ENCODE measurements at regions not wholly inside any gene's neighbourhood (a gene's known extent, or its start where the extent isn't known, plus 50 kb on each side); places are given as distances from the start of the nearest gene placed in this dataset.
"Not testable (repeated sequence)": the region's sequence is repeated elsewhere in the genome, so short reads cannot be mapped to it uniquely, and the experiment has no call there.

DNA sequence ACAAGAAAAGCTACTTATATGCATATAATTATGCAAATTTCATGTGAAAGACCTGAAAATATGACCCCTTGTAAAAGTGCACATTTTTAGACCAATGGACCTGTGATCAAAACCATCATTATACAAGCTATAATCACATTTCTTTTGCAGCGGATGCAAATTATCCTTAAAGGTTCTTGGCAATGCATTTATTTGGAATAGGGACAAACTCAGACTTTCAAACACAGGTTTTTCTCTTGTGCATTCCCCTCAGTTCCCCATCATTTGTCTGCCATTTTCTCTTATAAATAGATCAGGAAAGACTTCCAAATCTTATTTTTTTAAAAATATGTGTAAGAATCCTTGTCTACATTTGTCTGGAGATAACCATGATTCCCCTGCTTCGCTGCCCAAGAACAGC, 954.2 kb upstream of the NRXN1 start:
- DNase-seq, result no peak

DNA sequence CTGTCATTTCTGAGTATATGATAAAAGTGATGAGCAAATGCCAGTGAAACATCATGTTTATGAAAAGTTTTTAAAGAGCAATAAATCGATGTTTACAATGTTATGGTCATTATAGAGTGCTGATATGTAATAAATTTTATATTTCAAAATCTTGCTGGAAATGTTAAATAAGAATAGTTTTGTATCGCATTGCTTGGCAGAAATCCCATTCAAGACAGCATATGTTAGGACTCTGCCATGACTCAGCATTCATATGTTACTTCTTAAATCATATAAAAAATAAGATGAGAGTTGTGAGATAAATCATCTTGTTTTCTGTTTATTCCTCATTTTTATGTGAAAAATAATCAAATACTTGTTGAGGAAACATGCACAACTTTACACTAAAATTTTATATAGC, 949.9 kb upstream of the NRXN1 start:
- DNase-seq, result no peak

DNA sequence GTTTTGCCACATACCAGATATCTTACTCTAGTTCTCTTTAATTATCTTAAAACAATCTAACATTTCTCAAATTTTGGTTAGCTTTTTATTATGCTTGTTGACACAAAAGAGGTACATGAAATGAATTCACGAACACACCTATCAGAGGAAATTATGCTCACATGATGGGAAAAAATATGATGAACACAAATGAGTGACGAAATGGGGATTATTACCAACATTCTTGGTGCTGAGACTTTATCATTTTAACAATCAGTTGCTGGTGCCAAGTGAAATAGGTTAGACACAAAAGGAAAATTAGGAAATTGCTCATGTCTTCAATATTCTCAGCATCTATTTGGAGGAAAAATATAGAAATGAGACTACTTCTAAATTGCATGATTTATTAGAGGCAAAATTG, 944.7 kb upstream of the NRXN1 start:
- DNase-seq, result no peak

DNA sequence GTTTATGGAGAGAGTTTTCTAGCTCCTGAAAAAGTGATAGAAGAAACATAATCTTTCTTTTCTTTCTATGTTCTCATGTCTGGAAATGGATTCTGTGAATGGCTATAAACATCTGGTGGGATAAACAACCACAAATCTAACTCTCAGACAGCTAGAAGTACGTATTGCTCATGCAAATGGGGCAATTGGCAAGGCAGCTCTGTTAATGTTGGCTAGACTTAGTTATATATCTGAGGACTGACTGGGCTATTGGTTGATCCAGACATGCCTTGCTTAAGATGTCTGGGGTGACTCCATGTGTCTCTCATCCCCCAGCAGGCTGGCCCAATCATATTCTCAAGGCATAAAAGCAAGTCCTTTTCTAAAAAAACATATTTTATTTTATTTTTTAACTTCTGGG, 939.2 kb upstream of the NRXN1 start:
- no peak for DNase-seq

DNA sequence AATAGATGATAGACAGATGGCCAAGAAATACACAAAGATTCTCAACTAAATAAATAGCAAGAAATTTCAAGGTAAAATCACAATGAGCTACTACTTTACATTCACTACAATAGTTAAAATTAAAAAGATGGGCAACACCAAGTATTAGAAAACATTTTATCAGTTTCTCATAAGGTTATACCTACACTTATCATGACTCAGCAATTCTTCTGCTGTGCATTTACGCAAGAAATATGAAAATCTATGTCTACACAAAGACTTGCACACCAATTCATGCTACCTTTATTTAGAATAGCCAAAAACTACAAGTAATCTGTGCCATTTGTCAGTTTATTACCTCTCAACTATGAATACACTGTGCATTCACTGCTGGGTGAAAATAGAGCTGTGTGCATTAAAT, 937.4 kb upstream of the NRXN1 start:
- DNase-seq, result no peak

DNA sequence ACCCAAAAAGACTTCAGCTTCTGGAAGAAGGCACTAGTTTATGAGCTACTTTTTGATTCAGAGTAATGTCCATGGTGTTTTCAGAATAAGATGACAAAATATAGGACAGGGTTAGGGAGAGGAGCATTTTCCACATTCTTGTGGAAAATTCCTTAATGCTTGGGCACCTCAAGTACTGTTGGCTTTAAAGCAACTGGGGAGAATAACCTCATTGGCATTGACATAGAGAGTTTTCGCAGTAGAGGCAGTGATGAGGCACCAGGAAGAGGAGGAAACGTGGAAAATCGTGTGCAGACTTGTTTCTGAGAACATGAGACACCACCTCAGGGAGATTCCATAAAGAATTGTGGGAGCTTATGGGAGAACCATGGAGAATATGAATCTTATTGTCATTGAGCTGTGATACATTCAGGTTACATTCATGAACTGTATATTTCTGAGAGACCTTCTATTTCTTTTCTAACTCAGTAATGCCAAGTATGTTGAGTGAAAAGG, 929.0 kb upstream of the NRXN1 start:
- no peak for DNase-seq

DNA sequence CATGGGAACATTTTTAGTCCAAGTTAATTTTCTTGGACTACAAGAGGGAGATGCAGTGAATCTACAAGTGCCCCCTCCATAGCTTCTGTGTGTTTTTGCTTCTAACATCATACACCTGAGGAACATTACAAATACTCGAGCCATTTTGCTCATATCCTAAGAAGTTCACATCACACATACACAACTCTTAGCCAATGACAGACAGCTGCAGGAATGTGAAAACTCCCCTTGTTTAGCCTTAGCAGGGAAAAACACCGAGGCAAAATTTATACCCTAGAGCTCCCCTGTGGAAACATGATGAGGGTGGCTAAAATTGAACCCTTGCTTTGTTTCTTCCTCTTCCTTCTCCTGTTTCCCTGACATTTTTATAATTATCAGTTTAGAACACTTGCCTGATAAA, 928.3 kb upstream of the NRXN1 start:
- DNase-seq, result no peak

DNA sequence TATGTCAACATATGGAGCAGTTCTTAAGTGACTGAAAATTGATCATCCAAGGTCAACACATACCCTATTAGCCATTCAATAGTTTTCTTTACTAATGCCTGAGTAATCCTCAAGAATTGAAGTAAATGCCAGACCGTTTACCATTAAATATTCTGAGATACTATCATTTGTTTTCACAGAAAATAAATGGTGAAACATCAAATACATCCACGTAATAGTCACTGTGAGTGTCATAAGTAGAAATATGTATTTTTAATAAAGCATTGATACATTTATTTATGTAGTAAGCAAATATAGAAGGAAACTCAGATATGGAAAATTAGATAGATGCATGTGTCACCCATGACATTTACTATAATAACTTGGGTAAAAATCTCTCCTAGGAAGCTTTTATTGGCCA, 927.8 kb upstream of the NRXN1 start:
- DNase-seq, result no peak

DNA sequence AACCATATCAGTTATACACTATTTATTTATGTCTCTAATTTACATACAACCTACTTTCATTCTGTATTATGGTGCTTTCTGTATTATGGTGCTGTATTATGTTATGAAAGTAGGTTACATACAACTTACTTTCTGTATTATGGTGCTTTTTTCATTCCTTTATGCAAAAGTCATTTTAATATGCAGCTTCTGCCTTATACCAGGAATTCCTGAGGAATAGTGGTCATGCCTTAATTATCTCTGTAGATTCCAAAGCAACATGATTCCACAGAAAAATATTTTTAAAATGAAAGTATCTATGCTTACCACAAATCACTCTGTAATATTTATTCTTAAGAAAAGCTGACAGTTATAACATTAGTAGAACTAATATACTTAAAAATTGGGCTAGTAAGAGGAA, 922.0 kb upstream of the NRXN1 start:
- DNase-seq, result no peak

DNA sequence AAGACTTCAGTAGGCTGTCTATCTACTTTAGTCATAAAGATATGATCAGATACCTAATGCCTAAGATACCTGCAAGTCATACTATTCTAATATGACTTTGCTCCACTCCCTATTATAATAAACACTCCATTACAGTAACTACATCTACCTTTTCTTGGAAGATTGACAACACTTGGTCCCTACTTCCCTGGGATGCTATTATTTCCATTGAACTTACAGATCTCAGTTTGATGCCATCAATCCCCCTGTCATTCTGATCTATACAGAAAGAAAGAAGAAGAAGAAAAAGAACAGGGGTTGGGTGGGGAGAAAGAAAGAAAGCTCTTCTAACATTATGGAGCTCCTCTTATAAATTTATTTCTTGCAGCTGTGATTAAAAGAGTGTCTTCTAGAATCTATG, 889.1 kb upstream of the NRXN1 start:
- no peak for DNase-seq

DNA sequence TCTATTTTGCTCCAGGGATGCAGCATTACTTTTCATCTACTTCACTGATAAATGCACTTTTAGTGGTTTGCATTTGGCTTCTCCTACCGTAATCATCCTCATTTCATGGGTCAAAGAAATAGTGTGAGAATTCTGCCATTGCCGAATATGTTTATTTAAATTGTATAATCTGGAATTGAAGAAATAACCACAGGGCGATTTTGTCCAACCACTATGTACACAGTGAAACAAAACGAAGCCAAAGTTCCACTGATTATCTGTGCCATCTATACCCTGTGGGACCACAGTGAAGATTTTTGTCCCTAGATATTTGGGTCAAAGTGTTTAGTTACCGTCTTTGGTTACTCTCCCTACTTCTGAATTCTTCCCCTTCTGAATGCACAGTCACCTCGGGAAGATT, 888.6 kb upstream of the NRXN1 start:
- DNase-seq, result no peak

DNA sequence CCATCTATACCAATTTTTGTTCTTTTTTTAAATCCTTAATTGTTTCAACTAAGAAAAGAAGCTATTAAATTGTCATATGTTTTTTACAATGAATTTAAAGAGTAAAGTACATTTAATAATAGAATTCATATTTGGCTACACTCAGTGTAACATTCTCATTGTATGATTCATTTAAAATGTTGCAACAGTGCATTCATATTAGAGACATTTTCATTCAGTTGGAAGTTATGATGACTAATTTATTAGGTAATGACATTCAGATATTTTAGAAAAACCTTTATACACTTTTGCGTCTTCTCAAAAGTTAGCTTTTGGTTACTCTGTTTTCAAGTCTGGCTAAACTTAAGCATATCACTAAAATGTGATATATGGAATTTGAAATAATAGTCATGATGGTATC, 887.5 kb upstream of the NRXN1 start:
- DNase-seq, result no peak

DNA sequence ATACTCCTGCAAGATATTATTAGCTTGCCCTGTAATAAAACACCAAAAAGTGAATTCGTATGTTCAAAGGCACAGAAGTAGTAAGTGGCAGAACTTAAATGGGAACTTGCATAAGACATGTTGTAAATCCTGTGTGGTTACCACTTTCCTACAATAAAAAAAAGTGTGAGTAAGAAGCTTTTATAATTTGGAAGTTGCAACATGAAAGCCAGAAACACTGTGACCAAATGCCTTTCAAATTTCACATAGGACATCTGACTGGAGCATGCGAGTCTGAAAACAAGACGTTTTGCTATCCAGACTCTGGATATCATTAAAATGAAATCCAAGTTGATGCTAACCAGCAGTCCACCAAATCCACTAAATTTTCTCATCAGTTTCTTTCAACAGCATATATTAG, 886.2 kb upstream of the NRXN1 start:
- no peak for DNase-seq

DNA sequence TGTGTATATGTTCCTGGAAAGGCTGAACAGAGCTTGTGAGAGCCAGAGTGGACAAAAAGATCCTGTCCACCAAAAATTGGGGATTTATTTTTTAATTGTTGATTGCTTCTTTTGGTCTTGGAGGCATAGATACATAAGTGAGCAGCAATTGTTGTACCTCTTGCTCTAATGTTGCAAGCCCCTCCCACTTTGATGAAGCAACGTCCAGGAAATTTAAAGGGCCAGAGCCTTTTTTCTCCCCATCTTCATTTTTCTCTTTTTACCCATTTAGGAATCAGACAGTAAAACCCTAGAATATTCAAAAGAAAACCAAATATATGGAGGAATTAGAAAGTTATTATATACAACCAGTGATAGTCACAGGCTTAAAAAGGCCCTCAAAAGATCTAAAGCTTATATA, 871.8 kb upstream of the NRXN1 start:
- DNase-seq, result no peak

DNA sequence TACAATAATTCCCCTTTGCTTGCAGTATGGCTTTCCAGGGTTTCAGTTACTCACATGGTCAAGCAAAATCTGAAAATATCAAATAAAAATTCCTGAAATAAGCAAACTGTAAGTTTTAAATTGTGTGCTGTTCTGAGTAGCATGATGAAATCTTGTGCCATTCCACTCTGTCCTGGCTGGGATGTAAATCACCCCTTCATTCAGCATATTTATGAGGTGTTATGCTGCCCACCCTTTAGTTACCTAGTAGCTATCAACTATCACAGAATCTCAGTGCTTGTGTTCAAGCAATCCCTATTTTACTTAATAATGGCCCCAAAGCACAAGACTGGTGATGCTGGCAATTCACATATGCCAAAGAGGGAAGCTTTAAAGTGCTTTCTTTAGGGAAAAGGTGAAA, 867.7 kb upstream of the NRXN1 start:
- DNase-seq, result no peak

DNA sequence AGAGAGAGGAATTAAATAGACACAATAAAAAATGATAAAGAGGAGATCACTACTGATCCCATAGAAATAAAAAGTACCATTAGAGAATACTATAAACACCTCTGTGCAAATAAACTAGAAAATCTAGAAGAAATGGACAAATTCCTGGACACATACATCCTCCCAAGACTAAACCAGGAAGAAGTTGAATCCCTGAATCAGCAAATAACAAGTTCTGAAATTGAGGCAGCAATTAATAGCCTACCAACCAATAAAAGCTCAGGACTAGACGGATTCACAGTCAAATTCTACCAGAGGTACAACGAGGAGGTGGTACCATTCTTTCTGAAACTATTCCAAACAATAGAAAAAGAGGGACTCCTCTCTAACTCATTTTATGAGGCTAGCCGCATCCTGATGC, 862.7 kb upstream of the NRXN1 start:
- not testable (repeated sequence) for DNase-seq

DNA sequence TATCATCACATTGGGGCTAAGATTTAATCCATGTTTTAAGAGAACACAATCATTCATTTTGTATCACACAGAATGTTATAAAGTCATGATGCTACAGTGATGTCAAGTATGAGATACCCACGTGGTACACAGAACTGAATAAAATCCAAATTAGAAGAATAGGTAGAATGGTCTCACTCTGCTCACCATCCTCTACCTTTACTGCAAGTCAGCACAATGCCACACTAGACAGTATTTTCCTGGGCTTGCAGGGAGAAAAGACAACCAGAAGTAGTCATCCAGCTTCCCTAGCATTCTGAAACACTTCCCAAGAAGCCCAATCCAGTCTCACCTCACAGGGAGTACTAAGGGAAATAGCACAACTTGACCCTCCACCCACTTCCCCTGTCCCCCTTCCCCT, 856.2 kb upstream of the NRXN1 start:
- DNase-seq, result no peak

DNA sequence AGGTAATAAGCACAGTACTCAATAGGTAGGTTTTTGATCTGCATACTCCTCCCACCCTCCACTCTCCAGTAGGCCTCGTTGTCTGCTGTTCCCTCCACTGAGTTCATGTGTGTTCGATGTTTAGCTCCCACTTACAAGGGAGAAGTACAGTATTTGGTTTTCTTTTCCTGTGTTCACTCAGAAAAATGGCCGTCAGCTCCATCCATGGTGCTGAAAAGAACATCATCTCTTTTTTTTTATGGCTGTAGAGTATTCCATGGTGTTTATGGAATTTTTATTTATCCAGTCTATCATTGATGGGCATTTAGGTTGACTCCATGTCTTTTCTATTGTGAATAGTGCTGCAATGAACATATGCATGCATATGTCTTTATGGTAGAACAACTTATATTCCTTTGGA, 849.7 kb upstream of the NRXN1 start:
- no peak for DNase-seq

DNA sequence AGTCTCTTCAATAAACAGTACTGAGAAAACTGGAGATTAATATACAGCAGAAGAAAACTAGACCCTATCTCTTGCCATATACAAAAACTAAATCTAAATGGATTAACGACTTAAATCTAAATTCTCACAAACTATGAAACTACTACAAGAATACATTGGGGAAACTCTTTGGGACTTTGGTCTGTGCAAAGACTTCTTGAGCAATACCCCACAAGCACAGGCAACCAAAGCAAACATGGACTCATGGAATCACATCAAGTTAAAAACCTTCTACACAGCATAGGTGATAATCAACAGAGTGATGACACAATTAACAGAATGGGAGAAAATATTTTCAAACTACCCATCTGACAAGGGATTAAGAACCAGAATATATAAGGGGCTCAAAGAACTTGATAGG, 848.2 kb upstream of the NRXN1 start:
- DNase-seq, result no peak

DNA sequence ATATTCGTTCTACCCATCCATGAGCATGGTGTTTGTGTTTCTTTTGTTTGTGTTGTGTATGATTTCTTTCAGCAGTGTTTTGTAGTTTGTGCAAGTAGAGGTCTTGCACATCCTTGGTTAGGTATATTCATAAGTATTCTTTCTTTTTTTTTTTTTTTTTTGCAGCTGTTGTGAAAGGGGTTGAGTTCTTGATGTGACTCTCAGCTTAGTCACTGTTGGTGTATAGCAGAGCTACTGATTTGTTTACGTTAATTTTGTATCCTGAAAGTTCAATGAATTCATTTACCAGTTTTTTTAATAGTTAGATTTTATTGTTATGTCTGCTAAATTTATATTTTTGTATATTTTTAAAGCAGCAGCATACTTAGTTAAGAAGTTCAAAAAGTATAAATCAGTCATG, 834.4 kb upstream of the NRXN1 start:
- no peak for DNase-seq

DNA sequence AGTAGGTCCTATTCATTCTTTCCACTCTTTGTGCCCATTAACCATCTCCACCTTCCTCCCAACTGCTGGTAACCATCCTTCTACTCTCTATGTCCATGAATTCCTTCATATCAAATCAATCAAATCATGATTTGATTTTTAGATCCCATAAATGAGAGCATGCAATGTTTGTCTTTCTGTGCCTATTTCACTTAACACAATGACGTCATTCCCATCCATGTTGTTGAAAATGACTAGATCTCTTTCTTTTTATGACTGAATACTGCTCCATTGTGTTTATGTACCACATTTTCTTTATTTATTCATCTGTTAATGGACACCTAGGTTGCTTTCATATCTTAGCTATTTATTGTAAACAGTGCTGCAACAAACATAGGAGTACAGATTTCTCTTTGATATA, 827.3 kb upstream of the NRXN1 start:
- no peak for DNase-seq

DNA sequence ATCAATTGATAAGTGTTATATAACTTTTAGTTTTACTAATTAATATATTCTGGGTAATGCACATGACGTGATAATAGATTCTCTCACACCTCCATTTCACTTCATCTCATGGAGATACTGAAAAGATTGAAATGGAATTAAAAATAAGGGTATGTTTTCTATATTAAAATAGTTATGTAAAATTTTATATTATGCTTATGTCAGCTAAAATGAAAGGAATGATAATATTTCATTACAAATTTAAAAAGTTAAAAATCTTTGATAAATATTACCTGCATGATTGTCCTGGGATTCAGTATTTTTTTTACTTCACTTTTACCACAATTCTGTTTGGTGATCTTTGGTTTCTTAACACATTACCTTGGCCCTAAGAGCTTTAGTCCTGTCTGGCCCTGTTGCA, 823.8 kb upstream of the NRXN1 start:
- no peak for DNase-seq

DNA sequence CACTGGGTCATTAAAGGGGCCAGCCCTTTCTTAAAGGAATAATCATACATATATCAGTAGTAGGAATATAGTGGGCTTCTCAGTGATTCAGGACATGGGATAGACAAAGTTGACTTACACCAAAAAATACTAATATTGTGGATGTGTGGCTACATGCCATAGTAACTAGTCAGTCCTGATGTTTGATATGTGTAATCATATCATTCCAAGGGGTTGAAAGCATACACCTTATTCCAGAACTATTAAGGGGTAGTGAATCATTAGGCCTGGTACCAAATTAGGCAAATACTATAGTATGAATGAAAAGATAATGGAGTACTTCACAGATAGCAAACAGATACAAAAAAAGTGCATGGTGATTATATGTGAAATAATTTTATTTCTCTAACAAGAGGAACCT, 814.9 kb upstream of the NRXN1 start:
- DNase-seq, result no peak

DNA sequence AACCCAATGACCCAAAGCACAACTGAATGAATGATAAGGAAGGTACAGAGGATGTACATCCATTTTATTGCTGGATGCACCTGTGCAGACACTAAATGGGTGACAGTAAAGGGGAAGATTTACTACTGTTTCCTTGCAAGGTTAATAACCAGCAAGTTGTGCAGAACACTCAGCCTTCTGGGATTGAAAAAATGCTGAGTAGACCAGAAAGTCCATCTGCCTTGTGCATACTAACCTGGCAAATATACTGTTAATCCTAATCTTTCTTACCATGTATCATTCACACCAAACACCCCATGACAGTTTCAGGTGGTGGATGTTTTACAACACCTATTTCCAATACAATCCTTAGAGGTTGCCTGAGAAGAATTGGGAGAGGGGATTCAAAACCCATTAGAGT, 814.1 kb upstream of the NRXN1 start:
- DNase-seq, result no peak

DNA sequence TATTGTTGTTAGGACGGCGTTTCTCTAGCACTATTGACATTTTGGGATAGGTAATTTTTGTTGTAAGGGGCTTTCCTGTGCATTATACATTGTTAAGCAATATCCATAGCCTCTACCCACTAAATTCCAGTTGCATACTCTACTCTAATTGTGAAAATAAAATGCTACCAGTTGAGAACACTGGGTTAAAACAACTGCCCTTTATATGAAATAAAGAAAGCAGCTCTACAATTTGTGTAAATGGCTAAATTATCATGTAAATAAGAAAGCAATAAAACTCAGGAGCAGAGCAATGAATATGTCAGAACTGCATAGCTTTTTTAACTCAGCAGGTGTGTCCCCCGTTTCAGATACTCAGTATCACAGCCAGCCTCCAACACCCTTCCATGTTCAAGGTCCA, 812.7 kb upstream of the NRXN1 start:
- DNase-seq, result no peak

DNA sequence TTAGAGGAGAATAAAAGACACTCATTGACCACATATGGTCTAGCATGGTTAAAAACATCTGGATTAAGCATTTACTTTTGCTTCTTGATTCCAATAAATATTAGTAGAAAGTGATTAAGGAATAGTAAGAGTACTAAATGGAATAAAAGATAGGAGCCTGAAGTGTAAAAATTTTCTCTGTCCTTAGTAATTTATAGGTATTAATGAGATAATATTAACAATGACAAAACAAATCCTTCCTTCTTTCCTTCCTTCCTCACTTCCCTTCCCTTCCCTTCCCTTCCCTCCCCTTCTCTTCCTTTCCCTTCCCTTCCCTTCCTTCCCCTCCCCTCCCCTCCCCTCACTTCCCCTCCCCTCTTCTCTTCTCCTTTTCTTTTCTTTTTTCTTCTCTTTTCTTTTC, 797.5 kb upstream of the NRXN1 start:
- DNase-seq, result no peak
